NCI-H2196 treated with DMSO at 0.1 percent for 48 hours (cell line): ENCODE measurements at regions not wholly inside any gene's neighbourhood (a gene's known extent, or its start where the extent isn't known, plus 50 kb on each side); places are given as distances from the start of the nearest gene placed in this dataset.
A peak's percentile ranks its signal among the peaks of the same experiment; 100 is the strongest.
"Not testable (repeated sequence)": the region's sequence is repeated elsewhere in the genome, so short reads cannot be mapped to it uniquely, and the experiment has no call there.

Experiments used
- DNase-seq: peaks from one replicate; lab custom pipeline; 2025; ENCODE audit not compliant: unreplicated experiment; lab: John Stamatoyannopoulos, UW

DNA sequence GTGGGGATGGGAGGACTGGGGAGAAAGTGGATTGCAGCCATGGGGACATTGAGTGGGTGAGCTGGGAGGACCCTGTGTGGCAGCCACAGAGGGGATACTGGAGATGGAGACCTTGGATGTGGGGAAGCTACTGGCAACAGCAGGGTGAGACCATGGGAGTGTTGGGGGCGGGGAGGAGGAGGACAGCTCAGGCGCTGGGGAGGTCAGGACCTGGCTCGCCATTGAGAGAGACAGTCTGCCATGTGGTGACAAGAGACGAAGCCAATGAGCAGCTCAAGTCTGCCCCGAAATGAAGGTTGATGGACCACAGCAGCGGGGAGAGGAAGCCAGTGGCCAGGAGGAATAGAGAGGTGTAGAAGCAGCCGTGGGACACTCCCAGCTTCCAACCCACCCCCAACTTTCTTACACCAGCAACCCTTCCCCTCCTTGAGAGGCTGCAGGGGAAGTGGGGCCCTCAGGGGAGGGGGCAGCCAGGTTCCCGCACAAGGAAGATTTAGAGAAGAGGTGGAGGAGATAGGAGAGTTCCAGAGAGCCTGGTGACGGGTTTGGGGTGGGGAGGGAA, 118.1 kb downstream of the ASB7 start:
- DNase-seq, result no peak

GRCh38 chr15:100721758-100722550, 119.6 kb downstream of the ASB7 start:
- DNase-seq, result peak; percentile 70

DNA sequence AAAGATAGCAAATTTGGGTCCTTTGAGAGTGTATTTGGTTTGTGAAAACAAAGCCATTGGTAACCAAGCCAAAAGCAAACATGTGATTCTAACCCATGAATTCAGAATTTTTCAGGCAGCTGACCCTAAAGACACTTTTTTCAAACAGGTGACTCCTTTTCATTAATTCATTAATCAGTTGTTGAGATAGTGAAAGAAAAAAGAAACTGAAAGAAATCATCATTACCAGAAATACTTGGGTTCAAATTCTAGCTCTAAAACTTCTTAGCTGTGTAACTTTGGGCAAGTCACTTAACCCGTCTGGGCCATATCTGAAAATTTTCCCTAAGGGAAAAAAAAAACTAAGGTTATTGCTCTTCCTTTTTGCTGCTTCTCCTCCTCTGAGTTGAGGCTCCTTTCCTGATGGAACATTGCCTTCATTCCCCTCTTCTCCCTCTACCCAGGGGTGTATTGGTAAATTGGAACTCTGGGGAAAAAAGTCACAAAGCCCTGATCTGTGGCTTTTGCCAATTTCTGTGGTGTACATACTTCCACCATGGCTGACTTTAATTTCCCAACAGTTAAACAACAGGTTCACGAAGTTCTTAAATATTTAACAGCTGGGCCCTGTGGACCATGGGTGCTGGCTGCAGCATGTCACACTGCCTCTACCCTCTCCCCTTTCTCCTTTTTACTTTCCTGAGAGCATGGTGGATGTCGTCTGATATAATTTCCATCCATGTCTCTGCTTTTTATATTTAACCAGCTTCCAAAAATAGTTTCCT, 120.3 kb downstream of the ASB7 start:
- no peak for DNase-seq

- DNase-seq, result no peak
Measured at GRCh38 chr15:100723315-100723801, 121.0 kb downstream of the ASB7 start.

DNA sequence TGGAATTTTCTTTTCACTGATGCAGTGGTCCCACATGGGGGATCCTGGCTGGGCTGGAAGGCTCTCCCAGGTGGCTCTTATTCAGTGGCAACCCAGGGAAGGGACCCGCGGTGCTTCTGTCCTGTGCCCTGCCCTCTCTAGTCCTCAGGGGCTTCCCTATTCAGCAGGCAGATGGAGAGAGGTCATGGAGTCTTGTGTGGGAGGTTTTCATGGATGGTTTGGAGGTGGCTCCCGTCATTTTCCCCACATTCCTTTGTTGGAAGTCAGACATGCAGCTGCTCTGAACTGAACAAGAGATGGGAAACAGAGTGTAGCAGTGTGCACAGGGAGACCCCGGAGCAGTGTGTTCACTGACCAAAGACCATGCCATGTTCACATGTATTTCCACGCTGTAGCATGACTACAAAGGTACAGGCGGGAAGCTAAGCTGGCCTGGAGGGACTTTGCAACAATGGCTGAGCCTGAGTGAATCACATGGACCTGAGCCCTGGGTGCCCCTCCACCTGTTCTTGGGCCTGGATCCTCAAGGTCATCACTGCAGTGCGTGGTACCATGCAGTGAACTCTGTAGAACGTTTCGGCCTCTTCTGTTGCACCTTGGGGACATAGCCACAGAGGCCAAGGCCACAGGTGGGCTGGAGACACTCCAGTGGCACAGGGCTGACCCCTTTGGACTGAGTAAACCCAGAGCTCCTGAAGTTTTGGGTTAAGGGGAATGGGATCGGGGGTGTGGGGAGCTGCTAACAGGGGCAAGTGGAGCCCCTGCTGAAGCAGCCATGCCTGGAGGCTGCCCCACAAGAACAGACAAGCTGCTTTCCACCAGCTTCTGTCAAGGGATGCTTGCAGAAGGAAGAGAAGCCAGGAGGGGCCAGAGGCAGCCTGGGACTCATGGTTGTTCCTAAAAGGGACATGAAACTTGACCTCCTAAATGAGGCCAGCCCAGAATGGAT, 123.0 kb downstream of the ASB7 start:
- DNase-seq, result no peak

DNA sequence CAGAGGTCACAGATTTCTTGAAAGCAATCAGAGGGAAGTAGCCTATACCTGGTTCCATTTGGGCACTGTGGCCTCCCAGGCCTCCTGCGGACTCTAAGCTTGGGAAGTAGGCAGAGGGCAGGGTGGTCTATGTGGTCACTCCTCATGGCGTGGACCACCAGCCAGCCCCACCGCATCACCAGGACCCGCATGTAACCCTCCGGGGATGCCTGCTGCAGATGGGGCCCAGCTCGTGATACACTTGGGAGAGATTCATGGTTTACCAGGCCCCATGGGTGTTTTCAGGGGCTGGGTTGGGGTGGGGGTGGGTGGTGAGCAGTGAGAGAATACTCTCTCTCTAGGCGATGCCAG, 123.7 kb downstream of the ASB7 start:
- DNase-seq, result no peak

GRCh38 chr15:100726421-100727190, 124.2 kb downstream of the ASB7 start:
- DNase-seq, result no peak

- DNase-seq, result no peak
Measured at GRCh38 chr15:100727291-100727851, 125.0 kb downstream of the ASB7 start.

DNA sequence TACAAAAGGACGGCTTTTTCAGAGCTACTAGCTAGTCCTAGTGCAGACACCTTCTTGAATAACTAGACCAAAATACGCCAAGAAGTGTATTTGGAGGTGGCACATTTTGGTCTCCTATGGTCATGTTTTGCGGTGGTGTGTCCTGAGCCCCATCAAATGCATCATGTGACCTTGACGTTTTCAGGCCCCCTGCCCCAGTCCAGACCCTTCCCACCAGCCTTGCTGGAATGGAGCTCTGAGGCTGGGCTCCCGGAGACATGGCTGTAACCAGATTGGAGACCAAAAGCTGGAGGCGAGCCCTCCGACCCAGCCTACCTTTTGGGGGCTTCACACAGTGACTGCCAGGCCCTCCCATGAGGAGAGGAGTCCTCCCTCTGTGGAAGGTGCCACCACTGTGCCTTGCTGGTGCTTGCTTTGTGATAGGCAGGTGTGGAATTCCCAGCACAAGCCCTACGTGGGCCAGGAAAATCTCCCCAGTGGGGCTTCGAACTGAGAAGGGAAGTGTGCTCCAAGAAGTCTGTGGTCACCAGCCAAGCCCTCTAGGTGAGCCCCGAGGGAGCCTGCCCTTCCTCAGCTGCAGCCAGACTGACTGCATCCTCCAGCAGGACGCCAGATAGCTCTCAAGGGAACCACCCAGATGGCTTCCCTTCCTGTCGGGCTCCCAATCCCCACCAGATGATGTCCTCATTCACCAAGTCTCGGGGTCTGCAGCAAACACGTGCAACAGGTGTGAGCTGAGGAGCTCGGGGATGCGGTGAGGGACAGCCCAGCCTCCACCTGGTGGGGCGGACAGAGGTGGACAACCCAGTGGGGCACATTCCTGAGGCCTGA, 126.2 kb downstream of the ASB7 start:
- DNase-seq, result no peak

DNA sequence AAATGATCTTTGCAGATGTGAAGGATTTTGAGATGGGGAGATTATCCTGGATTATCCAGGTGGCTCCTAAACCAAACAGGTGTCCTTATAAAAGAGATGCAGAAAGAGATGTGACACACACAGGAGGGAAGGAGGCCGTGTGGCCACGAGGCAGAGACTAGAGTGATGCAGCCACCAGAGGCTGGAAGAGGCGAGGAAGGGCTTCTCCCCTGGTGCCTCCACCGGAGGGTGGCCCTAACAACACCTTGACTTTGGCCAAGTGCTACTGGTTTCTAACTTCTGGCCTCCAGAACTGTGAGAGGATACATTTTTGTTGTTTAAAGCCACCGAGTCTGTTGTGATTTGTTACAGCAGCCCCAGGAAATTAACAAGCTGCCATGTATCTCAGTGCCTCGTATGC, 127.1 kb downstream of the ASB7 start:
- no peak for DNase-seq

- DNase-seq, result no peak
Measured at GRCh38 chr15:100730129-100730528, 127.7 kb downstream of the ASB7 start.

DNA sequence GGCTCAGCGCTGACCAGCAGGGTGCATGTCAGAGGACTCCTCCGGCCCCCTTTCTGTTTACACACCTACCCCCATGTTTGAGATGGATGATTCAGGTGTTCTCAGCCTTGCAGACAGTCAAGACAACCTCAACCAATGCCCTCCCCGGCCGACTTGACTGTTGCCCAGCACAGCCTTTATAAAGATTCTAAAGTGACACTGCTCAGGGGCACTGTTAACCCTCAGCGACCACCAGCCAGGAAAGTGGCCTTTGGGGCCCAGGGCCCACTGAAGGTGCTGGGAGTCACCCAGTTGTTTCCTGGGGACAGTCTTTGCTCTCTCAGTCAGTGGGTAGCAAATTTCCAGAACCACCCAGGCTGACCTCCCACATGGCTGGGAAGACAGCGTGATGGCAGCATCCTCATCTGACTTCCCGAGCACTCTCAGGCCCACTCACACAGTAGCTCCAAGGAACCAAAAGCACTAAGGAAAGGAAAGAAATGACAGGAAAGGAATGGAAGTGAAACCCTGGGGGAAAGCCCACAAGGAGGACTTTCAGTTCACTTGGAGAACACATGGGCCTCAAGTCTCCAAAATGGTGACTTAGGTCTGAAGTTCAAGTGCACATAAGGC, 128.4 kb downstream of the ASB7 start:
- no peak for DNase-seq

GRCh38 chr15:100731267-100732152, 129.1 kb downstream of the ASB7 start:
- no peak for DNase-seq

- no peak for DNase-seq
Measured at GRCh38 chr15:100732211-100733055, 130.0 kb downstream of the ASB7 start.

DNA sequence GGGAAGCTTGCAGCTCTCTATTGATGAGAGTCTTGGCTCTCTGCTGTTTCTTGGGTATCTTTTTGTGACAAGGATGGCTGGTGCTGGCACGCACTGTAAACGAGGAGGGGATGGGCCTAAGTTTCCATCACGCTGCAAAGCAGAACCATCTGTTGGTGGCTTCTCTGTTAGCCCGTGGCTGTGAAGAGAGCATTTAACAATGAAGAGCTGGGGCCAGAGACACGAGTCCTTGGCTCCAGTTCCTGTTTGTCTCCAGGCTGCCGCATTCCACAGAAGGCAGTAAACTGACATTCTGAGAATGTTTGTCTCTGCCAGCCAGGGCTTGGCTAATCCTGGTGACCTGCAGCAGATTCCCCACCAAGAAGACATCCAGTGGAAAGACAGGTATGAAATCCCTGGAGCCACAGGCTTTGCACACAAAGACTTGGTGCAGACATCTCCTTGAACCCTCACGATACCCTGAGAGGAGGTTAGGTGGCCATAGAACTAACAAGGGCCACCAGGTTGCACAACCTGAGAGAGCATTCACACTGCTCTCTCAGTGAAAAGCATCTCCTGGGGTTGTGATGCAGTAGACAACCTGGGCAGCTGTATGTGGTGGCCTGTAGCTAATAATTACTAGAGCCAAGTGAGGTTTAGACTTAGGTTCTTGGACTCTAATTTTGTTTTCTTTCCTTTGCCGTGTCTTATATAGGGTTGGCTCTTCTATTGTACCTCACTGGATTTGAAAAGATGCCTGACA, 130.9 kb downstream of the ASB7 start:
- DNase-seq, result no peak

DNA sequence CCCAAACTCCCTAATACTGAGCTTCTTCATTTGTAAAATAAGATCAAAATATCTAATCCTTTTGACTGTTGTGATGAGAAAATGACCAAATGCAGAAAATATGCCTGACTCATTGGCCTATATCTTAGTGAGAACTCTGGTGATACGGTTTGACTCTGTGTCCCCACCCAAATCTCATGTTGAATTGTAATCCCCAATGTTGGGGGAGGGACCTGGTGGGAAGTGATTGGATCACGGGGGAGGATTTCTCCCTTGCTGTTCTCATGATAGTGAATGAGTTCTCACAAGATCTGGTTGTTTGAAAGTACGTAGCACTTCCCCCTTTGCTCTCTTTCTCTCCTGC, 131.4 kb downstream of the ASB7 start:
- DNase-seq, result not testable (repeated sequence)
